Caco-2 (cell line): ENCODE measurements at regions not wholly inside any gene's neighbourhood (a gene's known extent, or its start where the extent isn't known, plus 50 kb on each side); places are given as distances from the start of the nearest gene placed in this dataset.
"Not testable (repeated sequence)": the region's sequence is repeated elsewhere in the genome, so short reads cannot be mapped to it uniquely, and the experiment has no call there.

ENCODE experiments used
- BruUV-seq: library from RNA; stranded (reverse); fragments of 400-500 nt; replicated peaks from 2 replicates; lab custom pipeline; 2021; lab: Mats Ljungman, UMichigan
- CTCF ChIA-PET: fragments of 300-600 bp; sonication (Branson Sonifier 250); formaldehyde crosslinking; loops from one replicate; lab custom pipeline; 2022; ENCODE audit warnings: antibody characterized with exemption; lab: Charles Lee
- POLR2A ChIA-PET: fragments of 300-600 bp; sonication (Branson Sonifier 250); formaldehyde crosslinking; loops from one replicate; lab custom pipeline; 2022; ENCODE audit warnings: antibody characterized with exemption; lab: Charles Lee
- DNase-seq, 2 experiments: peaks; one replicate each; pipeline versions ENCODE4 v3.0.0 to v3.0.0-alpha.2; 2020 to 2022
- H3K27me3 ChIP-seq: replicated peaks from 2 replicates; pipeline ENCODE4 v1.6.0; 2011; ENCODE audit warnings: low read length; ENCODE audit not compliant: control insufficient read depth, insufficient read depth
- H3K36me3 ChIP-seq: 2 replicates; pipeline ENCODE4 v1.5.1; 2011; ENCODE audit warnings: low read length; ENCODE audit not compliant: control insufficient read depth, insufficient read depth
- H3K4me1 ChIP-seq: fragments of 250-450 bp; sonication (Bioruptor Pico); 2 replicates; pipeline ENCODE4 v1.5.1; 2020; ENCODE audit warnings: mild to moderate bottlenecking
- H3K4me3 ChIP-seq: 2 replicates; pipeline ENCODE4 v1.5.1; 2011; ENCODE audit warnings: low read depth, mild to moderate bottlenecking, control low read depth, low read length
- H3K9me3 ChIP-seq: fragments of 250-450 bp; sonication (Bioruptor Pico); 2 replicates; pipeline ENCODE4 v1.5.1; 2020; ENCODE audit warnings: mild to moderate bottlenecking, moderate library complexity
- H3K27ac Mint-ChIP-seq: one replicate; pipeline ENCODE4 v1.8.0; 2022; ENCODE audit warnings: mixed read lengths; ENCODE audit not compliant: unreplicated experiment
- H3K27me3 Mint-ChIP-seq: one replicate; pipeline ENCODE4 v1.8.0; 2022; ENCODE audit warnings: mixed read lengths; ENCODE audit not compliant: insufficient read depth, unreplicated experiment
- H3K36me3 Mint-ChIP-seq: one replicate; pipeline ENCODE4 v1.8.0; 2022; ENCODE audit warnings: mild to moderate bottlenecking, mixed read lengths; ENCODE audit not compliant: insufficient read depth, unreplicated experiment
- H3K4me1 Mint-ChIP-seq: one replicate; pipeline ENCODE4 v1.8.0; 2022; ENCODE audit warnings: low read depth, mixed read lengths; ENCODE audit not compliant: unreplicated experiment
- H3K4me3 Mint-ChIP-seq: one replicate; pipeline ENCODE4 v1.8.0; 2022; ENCODE audit warnings: mild to moderate bottlenecking, moderate library complexity, mixed read lengths; ENCODE audit not compliant: unreplicated experiment
- H3K9me3 Mint-ChIP-seq: one replicate; pipeline ENCODE4 v1.8.0; 2022; ENCODE audit warnings: mixed read lengths; ENCODE audit not compliant: unreplicated experiment
- CTCF ChIP-seq, 2 experiments: fragments of 200-600 bp in 1 of 2; IDR thresholded peaks; 1 replicate in 1 of 2; 2 replicates in 1 of 2; pipeline versions ENCODE4 v1.5.1 to v1.8.0; 2011 to 2022; ENCODE audit warnings: antibody characterized with exemption in 1 of 2, control low read depth in 1 of 2, inconsistent platforms in 1 of 2, low read depth in 1 of 2, low read length in 1 of 2, mild to moderate bottlenecking in 1 of 2, moderate library complexity in 1 of 2; ENCODE audit not compliant: insufficient read depth in 1 of 2, severe bottlenecking in 1 of 2, unreplicated experiment in 1 of 2
- intact Hi-C: fragments of 100-400 bp; cut with micrococcal nuclease; formaldehyde crosslinking; loops from one replicate; pipeline ENCODE4 v1.10.0; 2022; ENCODE audit not compliant: unreplicated experiment

- Histone ChIP-seq H3K36me3 (no peaks in the 10 kb centered on the region), H3K4me3 (no peak overlapping the region)
- DNase-seq = no peak
These were observed 267.8 kb upstream of the ANKRD50 start for GRCh38 chr4:124980276-124980752.

GRCh38 chr4:124978536-124978935, 266.0 kb upstream of the ANKRD50 start:
- BruUV-seq, H3K4me1 Mint-ChIP-seq, DNase-seq, CTCF ChIA-PET, H3K9me3 ChIP-seq, H3K36me3 ChIP-seq, H3K4me3 ChIP-seq, H3K9me3 Mint-ChIP-seq, H3K27ac Mint-ChIP-seq, H3K36me3 Mint-ChIP-seq, POLR2A ChIA-PET, H3K4me3 Mint-ChIP-seq, H3K27me3 Mint-ChIP-seq, intact Hi-C loops, H3K27me3 ChIP-seq, H3K4me1 ChIP-seq: not testable (repeated sequence)

More at GRCh38 chr4:124980276-124980752, 267.8 kb upstream of the ANKRD50 start:
- intact Hi-C loops = no loop called here
- no peak for TF ChIP-seq CTCF (IDR thresholded peaks at IDR 0.05; ENCODE audit: insufficient read depth in 1 of 2, low read depth in 1 of 2, low read length in 1 of 2, severe bottlenecking in 1 of 2, unreplicated experiment in 1 of 2)
- POLR2A ChIA-PET = no interaction called here
- Mint-ChIP-seq H3K27ac (no peak overlapping the region), H3K4me1 (no peaks in the 10 kb centered on the region), H3K27me3 (no peaks in the 10 kb centered on the region), H3K9me3 (no peaks in the 10 kb centered on the region), H3K4me3 (no peak overlapping the region), H3K36me3 (no peaks in the 10 kb centered on the region)
- no TSS peak for BruUV-seq
- Histone ChIP-seq H3K4me1 (no peaks in the 10 kb centered on the region), H3K9me3 (no peaks in the 10 kb centered on the region), H3K27me3 (no peaks in the 10 kb centered on the region)
- CTCF ChIA-PET = no interaction called here

GRCh38 chr4:124977045-124977444, 264.5 kb upstream of the ANKRD50 start:
- H3K4me1 ChIP-seq = no peaks in the 10 kb centered on the region
- intact Hi-C loops = no loop called here
- CTCF ChIA-PET = no interaction called here

More at GRCh38 chr4:124977045-124977444, 264.5 kb upstream of the ANKRD50 start:
- Mint-ChIP-seq H3K4me3 (no peak overlapping the region), H3K27ac (no peak overlapping the region), H3K4me1 (no peaks in the 10 kb centered on the region), H3K36me3 (no peaks in the 10 kb centered on the region), H3K9me3 (no peaks in the 10 kb centered on the region), H3K27me3 (no peaks in the 10 kb centered on the region)
- no TSS peak for BruUV-seq
- TF ChIP-seq CTCF (IDR thresholded peaks at IDR 0.05; ENCODE audit: insufficient read depth in 1 of 2, low read depth in 1 of 2, low read length in 1 of 2, severe bottlenecking in 1 of 2, unreplicated experiment in 1 of 2) = no peak
- POLR2A ChIA-PET = no interaction called here
- H3K9me3 ChIP-seq = no peaks in the 10 kb centered on the region
- H3K27me3 ChIP-seq = no peaks in the 10 kb centered on the region
- no peak overlapping the region for H3K4me3 ChIP-seq
- H3K36me3 ChIP-seq = no peaks in the 10 kb centered on the region
- no peak for DNase-seq
